NCI-H1694 treated with DMSO at 0.1 percent for 48 hours (cell line): ENCODE measurements at regions not wholly inside any gene's neighbourhood (a gene's known extent, or its start where the extent isn't known, plus 50 kb on each side); places are given as distances from the start of the nearest gene placed in this dataset.
"Not testable (repeated sequence)": the region's sequence is repeated elsewhere in the genome, so short reads cannot be mapped to it uniquely, and the experiment has no call there.

Source experiments
- DNase-seq: peaks from one replicate; lab custom pipeline; 2025; lab: John Stamatoyannopoulos, UW

- no peak for DNase-seq
Observed at GRCh38 chr14:41549821-41550607, 56.7 kb upstream of the LRFN5 start.

- DNase-seq, result no peak
Observed at GRCh38 chr14:41549282-41549681, 57.4 kb upstream of the LRFN5 start.

GRCh38 chr14:41548666-41549065 is 58.0 kb upstream of the LRFN5 start:
- no peak for DNase-seq

GRCh38 chr14:41541333-41541732 is 65.3 kb upstream of the LRFN5 start:
- DNase-seq, result no peak

- no peak for DNase-seq
Observed at GRCh38 chr14:41532255-41532654, 74.4 kb upstream of the LRFN5 start.

GRCh38 chr14:41521891-41522290 is 84.8 kb upstream of the LRFN5 start:
- no peak for DNase-seq

- not testable (repeated sequence) for DNase-seq
Observed at GRCh38 chr14:41518030-41518429, 88.6 kb upstream of the LRFN5 start.

GRCh38 chr14:41506552-41506951 is 100.1 kb upstream of the LRFN5 start:
- DNase-seq, result no peak

- DNase-seq, result no peak
Observed at GRCh38 chr14:41505491-41505890, 101.2 kb upstream of the LRFN5 start.

- no peak for DNase-seq
Observed at GRCh38 chr14:41498959-41499358, 107.7 kb upstream of the LRFN5 start.

GRCh38 chr14:41490323-41490722 is 116.4 kb upstream of the LRFN5 start:
- DNase-seq, result no peak

GRCh38 chr14:41489315-41489972 is 117.2 kb upstream of the LRFN5 start:
- no peak for DNase-seq

GRCh38 chr14:41488401-41488800 is 118.3 kb upstream of the LRFN5 start:
- no peak for DNase-seq

- DNase-seq, result no peak
Observed at GRCh38 chr14:41482861-41483260, 123.8 kb upstream of the LRFN5 start.

GRCh38 chr14:41476526-41476925 is 130.2 kb upstream of the LRFN5 start:
- DNase-seq, result no peak

- no peak for DNase-seq
Observed at GRCh38 chr14:41461380-41461779, 145.3 kb upstream of the LRFN5 start.

- no peak for DNase-seq
Observed at GRCh38 chr14:41457393-41457792, 149.3 kb upstream of the LRFN5 start.

GRCh38 chr14:41449066-41449465 is 157.6 kb upstream of the LRFN5 start:
- no peak for DNase-seq

- no peak for DNase-seq
Observed at GRCh38 chr14:41446008-41446407, 160.7 kb upstream of the LRFN5 start.

GRCh38 chr14:41423503-41423902 is 183.2 kb upstream of the LRFN5 start:
- DNase-seq, result no peak

GRCh38 chr14:41421308-41421707 is 185.4 kb upstream of the LRFN5 start:
- not testable (repeated sequence) for DNase-seq

- no peak for DNase-seq
Observed at GRCh38 chr14:41419709-41420108, 187.0 kb upstream of the LRFN5 start.

GRCh38 chr14:41418851-41419250 is 187.8 kb upstream of the LRFN5 start:
- no peak for DNase-seq

- DNase-seq, result no peak
Observed at GRCh38 chr14:41409806-41410205, 196.9 kb upstream of the LRFN5 start.
